DOHH2 (cell line): ENCODE measurements at regions not wholly inside any gene's neighbourhood (a gene's known extent, or its start where the extent isn't known, plus 50 kb on each side); places are given as distances from the start of the nearest gene placed in this dataset.

ENCODE experiments used
- EZH2phosphoT487 ChIP-seq: fragments of 200-600 bp; sonication (generic); IDR thresholded peaks from 2 replicates; pipeline ENCODE4 v1.6.1; 2017; ENCODE audit warnings: borderline replicate concordance, mild to moderate bottlenecking, antibody characterized with exemption, low read length, moderate library complexity, mixed read lengths
- TF ChIP-seq, protein P1 (sequence below): fragments of 200-600 bp; sonication (generic); IDR thresholded peaks from one replicate; pipeline ENCODE4 v1.5.1; 2014; ENCODE audit warnings: antibody characterized with exemption, mild to moderate bottlenecking, low read depth, low read length; ENCODE audit not compliant: poor library complexity, severe bottlenecking

GRCh38 chr4:179563741-179564140 is 2121.5 kb upstream of the AGA start:
- TF ChIP-seq, protein P1, sequence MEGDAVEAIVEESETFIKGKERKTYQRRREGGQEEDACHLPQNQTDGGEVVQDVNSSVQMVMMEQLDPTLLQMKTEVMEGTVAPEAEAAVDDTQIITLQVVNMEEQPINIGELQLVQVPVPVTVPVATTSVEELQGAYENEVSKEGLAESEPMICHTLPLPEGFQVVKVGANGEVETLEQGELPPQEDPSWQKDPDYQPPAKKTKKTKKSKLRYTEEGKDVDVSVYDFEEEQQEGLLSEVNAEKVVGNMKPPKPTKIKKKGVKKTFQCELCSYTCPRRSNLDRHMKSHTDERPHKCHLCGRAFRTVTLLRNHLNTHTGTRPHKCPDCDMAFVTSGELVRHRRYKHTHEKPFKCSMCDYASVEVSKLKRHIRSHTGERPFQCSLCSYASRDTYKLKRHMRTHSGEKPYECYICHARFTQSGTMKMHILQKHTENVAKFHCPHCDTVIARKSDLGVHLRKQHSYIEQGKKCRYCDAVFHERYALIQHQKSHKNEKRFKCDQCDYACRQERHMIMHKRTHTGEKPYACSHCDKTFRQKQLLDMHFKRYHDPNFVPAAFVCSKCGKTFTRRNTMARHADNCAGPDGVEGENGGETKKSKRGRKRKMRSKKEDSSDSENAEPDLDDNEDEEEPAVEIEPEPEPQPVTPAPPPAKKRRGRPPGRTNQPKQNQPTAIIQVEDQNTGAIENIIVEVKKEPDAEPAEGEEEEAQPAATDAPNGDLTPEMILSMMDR, result no peak
- TF ChIP-seq EZH2phosphoT487, result no peak
